ENCODE measurements at regions not wholly inside any gene's neighbourhood (a gene's known extent, or its start where the extent isn't known, plus 50 kb on each side); places are given as distances from the start of the nearest gene placed in this dataset.

DNA sequence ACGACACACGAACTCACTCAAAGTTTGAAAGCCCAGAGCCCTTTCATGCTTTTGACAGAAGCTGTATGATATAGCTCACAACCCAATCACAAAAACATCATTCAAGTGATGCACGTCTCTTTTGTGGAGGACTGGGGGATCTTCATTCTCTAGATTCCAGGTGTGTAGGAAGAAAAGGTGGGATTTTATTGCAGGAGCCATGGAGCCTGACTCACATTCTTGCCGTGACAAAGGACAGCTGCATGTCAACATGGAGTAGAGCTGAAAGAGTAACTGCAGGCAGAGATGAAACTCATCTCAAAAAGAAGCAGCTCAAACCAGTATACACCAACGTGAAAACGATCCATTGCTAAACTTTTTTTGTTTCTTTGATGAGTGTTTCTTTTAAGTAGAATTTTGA, 50.9 kb upstream of the PDE1A start:
- TF ChIP-seq, protein P1, sequence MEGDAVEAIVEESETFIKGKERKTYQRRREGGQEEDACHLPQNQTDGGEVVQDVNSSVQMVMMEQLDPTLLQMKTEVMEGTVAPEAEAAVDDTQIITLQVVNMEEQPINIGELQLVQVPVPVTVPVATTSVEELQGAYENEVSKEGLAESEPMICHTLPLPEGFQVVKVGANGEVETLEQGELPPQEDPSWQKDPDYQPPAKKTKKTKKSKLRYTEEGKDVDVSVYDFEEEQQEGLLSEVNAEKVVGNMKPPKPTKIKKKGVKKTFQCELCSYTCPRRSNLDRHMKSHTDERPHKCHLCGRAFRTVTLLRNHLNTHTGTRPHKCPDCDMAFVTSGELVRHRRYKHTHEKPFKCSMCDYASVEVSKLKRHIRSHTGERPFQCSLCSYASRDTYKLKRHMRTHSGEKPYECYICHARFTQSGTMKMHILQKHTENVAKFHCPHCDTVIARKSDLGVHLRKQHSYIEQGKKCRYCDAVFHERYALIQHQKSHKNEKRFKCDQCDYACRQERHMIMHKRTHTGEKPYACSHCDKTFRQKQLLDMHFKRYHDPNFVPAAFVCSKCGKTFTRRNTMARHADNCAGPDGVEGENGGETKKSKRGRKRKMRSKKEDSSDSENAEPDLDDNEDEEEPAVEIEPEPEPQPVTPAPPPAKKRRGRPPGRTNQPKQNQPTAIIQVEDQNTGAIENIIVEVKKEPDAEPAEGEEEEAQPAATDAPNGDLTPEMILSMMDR (IDR thresholded peaks at IDR 0.05), result no peak
- intact Hi-C loops (cut with DNase I), result no loop called here
- Histone ChIP-seq H3K4me3 (no peak overlapping the region), H3K9me3 (no peaks in the 10 kb centered on the region), H3K36me3 (no peaks in the 10 kb centered on the region), H3K27ac (no peak overlapping the region), H3K4me1 (no peaks in the 10 kb centered on the region), H3K27me3 (no peaks in the 10 kb centered on the region)
- no peak for ATAC-seq
- no peak for DNase-seq

DNA sequence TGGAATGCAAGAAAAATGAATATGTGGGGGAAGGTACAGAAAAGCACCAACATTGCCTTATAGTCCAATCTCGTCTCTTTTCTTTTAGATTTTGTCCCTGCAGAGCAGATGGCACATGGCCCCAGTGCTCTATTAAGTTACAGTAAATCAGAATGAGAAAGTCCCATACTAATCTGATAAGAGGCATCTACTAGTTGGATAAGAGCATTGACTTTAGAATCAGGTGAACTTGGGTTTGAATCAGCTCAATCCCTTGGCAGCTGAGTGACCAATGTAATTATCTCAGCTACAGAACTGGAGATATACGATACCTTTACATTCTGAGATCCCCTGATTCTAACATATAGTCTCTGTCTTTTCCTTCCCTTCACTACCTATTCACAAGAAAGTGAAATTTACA, 54.8 kb upstream of the PDE1A start:
- TF ChIP-seq, protein P1 (IDR thresholded peaks at IDR 0.05), result no peak
- H3K4me3 ChIP-seq, result no peak overlapping the region
- DNase-seq (no peak), ATAC-seq (no peak)
- no peaks in the 10 kb centered on the region for H3K4me1 ChIP-seq
- no peaks in the 10 kb centered on the region for H3K27me3 ChIP-seq
- H3K9me3 ChIP-seq, result no peaks in the 10 kb centered on the region
- intact Hi-C loops (cut with DNase I), result no loop called here
- no peaks in the 10 kb centered on the region for H3K36me3 ChIP-seq
- H3K27ac ChIP-seq, result no peak overlapping the region

DNA sequence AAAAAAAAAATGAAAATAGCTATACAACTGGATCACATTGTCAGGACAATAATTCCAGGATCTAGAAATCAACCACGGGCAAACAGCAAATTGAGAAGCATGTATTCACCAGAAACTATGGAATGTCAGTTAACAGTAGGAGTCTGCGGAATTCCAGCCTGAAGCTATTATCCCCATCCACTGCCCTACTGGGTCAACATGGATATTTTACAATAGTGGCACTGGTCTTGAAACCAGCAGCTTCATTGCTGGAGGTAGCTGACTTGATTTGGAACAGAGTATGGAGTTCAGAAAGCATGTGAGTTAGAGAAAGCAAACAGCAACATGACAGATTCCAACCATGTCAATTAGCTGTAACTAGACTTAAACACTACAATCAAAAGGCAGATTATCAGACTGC, 55.7 kb upstream of the PDE1A start:
- Histone ChIP-seq H3K4me1 (no peaks in the 10 kb centered on the region), H3K27me3 (no peaks in the 10 kb centered on the region), H3K4me3 (no peak overlapping the region), H3K27ac (no peak overlapping the region), H3K9me3 (no peaks in the 10 kb centered on the region), H3K36me3 (no peaks in the 10 kb centered on the region)
- ATAC-seq (no peak), DNase-seq (no peak)
- intact Hi-C loops (cut with DNase I), result no loop called here
- TF ChIP-seq, protein P1 (IDR thresholded peaks at IDR 0.05), result no peak

DNA sequence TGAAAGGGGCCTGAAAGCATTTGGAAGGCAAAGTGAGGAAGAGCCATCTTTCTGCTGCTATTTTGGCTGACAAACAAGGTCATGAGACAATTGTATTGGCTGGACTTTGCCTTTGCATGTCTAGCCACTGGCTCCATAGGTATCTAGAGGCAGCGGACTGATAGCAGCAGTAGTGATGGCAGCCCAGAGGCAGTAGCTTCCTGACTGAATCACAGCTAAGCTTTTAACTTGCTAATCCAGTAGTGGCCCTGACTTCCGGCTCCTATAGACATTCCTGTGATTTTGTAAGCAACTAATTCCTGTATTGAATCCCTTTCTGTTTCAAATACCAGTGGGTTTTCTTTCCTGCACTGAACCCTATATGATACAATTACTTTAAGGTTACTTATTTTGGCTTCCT, 69.8 kb upstream of the PDE1A start:
- Histone ChIP-seq H3K9me3 (no peaks in the 10 kb centered on the region), H3K27ac (no peak overlapping the region), H3K4me1 (no peaks in the 10 kb centered on the region), H3K4me3 (no peak overlapping the region), H3K36me3 (no peaks in the 10 kb centered on the region), H3K27me3 (no peaks in the 10 kb centered on the region)
- intact Hi-C loops (cut with DNase I), result no loop called here
- TF ChIP-seq, protein P1 (IDR thresholded peaks at IDR 0.05), result no peak
- DNase-seq (no peak), ATAC-seq (no peak)

DNA sequence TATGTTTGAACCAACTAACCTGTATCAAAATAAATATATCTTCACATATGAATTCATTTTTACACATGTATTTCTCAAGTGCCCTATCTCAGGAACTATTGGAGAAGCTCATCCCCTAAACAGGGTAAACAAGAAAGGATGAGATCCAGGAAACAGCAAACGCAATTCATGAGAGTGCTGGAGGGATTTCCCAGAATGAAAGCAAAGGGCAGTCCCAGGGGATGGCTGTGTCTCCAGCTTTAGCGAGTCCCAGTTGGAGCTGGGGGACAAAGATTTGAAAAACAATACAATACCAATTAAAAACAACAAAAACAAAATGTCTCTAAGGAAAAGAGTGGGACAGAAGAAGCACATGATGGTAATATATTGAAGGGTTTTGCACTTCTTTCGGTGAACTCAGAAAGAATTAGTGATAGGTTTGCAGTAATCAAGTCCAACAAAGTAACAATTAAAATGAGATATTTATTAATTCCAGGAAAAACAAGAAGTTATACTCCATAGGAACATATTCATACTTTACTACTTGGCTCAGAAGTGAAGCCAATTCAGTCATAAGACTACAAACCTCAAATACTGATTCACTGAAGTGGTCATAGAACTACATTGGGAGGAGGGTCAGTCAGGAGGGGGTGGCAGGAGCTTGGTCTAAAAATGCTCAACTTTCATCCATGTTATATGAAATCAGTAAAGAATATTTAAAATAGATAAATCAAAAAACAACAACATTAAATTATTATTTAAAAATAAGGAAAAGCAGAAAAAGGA, 73.1 kb upstream of the PDE1A start:
- Histone ChIP-seq H3K27me3 (no peaks in the 10 kb centered on the region), H3K27ac (no peak overlapping the region), H3K36me3 (no peaks in the 10 kb centered on the region), H3K9me3 (no peaks in the 10 kb centered on the region), H3K4me1 (no peaks in the 10 kb centered on the region), H3K4me3 (no peak overlapping the region)
- ATAC-seq (no peak), DNase-seq (no peak)
- TF ChIP-seq, protein P1 (IDR thresholded peaks at IDR 0.05), result no peak
- intact Hi-C loops (cut with DNase I), result no loop called here

DNA sequence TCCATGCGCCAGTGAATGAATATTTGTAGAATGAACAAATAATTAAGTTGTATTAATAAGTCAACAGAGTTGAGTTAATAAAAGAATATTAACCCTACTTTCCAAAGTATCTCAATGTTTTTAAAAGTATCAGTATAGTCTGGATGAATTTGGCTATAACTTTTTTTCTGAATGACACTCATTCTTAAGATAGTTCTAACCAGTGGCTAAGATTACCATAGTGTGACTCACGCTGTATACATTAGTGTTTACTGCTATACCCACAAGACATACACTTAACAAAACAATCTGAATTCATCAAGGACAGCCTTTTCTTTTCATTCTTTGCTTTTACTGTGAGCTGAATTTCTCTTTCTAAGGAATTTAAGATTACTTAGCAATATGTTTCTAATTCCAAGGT, 77.0 kb upstream of the PDE1A start:
- ATAC-seq (no peak), DNase-seq (no peak)
- no peaks in the 10 kb centered on the region for H3K4me1 ChIP-seq
- no peaks in the 10 kb centered on the region for H3K36me3 ChIP-seq
- no peaks in the 10 kb centered on the region for H3K27me3 ChIP-seq
- no peak overlapping the region for H3K4me3 ChIP-seq
- H3K9me3 ChIP-seq, result no peaks in the 10 kb centered on the region
- intact Hi-C loops (cut with DNase I), result no loop called here
- H3K27ac ChIP-seq, result no peak overlapping the region
- TF ChIP-seq, protein P1 (IDR thresholded peaks at IDR 0.05), result no peak

Data from upper lobe of right lung (tissue), 1 donor.